GM08714 (cell line): ENCODE measurements at regions not wholly inside any gene's neighbourhood (a gene's known extent, or its start where the extent isn't known, plus 50 kb on each side); places are given as distances from the start of the nearest gene placed in this dataset.

Experiments
- H3K4me3 ChIP-seq: fragments of 200-500 bp; sonication (Bioruptor generic); 2 replicates; pipeline ENCODE4 v1.5.1; 2014; ENCODE audit warnings: mild to moderate bottlenecking, low read length, inconsistent platforms
- ZNF274 ChIP-seq: IDR thresholded peaks from 2 replicates; pipeline ENCODE4 v1.6.1; 2012; ENCODE audit warnings: mild to moderate bottlenecking, low read depth, low read length

DNA sequence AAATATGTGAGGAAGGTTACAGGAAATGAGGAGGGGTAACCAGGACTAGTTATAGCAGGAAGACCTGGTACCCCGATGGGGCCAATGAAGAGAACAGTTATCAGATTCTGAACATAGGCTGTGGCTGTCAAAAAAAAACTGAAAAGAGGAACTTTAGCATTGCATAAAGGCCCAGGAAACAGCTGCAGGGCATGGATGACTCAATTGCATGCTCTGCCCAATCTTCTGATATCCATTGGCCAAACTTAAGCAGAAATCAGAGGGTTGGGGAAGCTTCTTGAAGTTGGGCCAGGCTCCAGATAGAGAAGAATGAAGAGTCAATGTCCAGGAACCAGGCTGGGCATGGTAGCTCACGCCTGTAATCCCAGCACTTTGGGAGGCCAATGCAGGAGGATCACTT, 1222.4 kb upstream of the PRKX start:
- no peak for TF ChIP-seq ZNF274
- no peak overlapping the region for H3K4me3 ChIP-seq

DNA sequence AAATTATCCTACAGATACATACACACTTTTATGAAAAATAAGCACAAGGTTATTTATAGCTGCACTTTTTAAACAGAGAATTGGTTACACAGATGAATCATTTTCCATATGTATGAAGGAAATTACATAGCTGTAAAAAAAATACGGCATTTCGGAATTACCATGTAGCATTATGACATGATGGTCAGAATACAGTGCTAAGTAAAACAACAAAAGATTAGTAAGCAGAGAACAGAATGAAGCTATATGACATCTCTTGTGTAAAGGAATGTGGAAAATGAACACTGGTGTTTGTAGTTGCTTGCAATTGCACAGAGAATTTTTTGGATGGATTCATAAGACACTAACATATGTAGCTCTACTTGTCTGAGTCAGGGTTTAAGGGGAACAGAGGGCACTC, 1222.0 kb upstream of the PRKX start:
- no peak overlapping the region for H3K4me3 ChIP-seq
- no peak for TF ChIP-seq ZNF274

DNA sequence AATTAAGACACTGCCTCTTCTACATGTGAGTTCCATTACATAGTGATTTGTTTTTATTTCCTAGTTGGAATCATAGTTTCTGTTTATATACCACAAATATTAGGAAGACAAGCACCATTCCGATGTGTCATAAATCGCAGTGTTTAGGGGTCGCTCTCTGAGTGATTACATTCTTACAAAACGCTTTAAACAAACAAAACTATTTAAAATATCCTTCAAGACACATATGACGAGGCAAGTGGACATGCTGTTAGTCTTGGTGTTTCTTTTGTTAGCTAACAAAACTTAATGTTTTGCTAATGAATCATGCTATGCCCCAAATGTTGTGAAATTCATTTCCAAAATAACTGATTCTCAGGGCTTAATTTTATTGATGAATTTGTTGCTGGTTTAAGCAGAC, 1219.3 kb upstream of the PRKX start:
- TF ChIP-seq ZNF274: no peak
- no peak overlapping the region for H3K4me3 ChIP-seq

DNA sequence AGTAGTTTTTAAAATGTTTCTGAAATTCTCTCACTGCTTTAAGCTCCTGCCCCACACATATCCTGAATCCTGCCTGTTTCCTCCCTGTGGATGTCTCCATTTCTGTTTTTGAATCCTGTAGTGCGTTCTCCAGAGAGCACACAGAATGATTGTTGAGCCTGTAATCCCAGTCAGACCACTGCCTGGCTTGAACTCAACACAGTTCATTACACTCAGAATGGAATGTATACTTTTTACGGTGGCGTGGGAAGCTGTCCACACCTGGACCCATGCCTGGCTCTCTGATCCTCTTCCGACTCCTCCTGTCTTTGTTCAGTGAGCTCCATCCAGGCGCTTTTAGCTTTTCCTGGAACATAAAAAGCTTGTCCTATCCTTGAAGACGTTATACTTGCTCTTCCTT, 1217.0 kb upstream of the PRKX start:
- H3K4me3 ChIP-seq: no peak overlapping the region
- TF ChIP-seq ZNF274: no peak

DNA sequence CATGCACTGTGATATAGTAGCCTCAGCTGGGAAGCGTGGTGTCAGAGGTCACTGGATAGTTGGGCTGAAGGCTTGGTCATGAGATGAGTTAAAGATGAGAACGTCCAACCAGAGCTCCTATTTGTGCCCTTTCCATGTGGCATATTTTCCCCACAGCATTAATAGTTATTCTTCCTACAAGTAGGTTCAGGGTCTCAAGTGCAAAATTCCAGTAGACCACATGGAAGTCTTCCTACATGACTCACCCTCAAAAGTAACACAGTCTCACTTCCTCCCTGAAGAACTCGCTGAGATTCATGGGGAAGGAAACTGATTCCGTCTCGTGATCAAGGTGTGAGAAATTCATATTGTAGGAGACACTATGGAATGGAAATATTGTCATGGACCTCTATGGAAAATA, 1212.5 kb upstream of the PRKX start:
- no peak for TF ChIP-seq ZNF274

DNA sequence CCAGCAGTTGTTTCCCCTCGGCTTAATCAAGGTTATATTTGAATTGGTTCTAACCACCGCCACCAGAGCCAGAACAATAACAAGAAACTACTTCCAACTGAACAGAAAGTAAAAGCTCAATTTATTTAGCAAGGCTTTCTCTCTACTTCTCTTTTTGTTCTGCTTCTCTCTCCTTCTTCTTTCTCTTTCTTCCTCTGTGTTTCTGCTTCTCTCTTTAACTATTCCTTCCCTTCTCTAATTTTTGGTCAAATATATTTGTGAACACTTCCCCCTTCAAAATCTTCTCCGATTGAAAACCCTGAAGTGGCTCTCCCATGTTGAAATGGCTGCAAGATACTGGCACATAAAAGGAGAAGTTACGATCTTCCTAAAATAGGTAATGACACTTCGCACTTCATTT, 1195.9 kb upstream of the PRKX start:
- H3K4me3 ChIP-seq: no peak overlapping the region
- TF ChIP-seq ZNF274: no peak

More for the DNA sequence above, 1212.5 kb upstream of the PRKX start:
- no peak overlapping the region for H3K4me3 ChIP-seq

DNA sequence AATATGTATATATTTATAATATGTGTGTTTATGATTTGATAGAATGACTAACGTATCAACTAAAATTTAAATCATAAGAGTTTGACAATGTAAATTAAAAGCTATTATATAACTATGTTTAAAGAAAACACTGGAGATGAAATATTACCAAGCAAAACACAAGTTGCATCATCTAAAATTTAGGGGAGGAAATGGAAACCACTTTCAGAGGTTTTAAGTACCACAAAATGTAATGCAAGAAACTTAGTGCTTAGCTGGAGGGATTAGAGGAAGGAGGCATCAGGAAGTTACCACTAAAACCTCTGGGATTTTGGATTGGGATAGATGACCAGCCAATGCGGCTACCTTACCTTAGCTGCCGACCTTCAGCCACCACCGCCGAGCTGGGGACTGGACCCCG, 1192.1 kb upstream of the PRKX start:
- no peak for TF ChIP-seq ZNF274
- no peak overlapping the region for H3K4me3 ChIP-seq

DNA sequence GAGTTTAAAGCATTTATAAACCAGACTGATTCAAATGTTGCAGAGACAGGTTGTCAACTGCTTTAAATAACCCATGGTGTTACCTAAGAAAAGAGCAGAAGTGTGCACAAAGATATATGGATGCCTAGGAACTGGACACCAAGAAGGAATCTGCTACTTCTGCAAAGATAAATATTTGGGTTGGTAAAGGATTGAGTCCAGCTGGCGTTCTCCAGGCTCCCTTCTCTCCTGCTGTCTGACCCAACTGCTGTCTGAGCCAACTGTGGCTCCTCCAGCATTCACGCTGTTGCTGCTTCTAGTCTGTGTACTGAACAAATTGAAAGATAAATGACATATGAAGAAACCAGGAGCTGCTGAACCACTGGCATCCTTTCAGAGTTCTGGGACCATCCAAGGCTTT, 1167.8 kb upstream of the PRKX start:
- no peak overlapping the region for H3K4me3 ChIP-seq
- no peak for TF ChIP-seq ZNF274

DNA sequence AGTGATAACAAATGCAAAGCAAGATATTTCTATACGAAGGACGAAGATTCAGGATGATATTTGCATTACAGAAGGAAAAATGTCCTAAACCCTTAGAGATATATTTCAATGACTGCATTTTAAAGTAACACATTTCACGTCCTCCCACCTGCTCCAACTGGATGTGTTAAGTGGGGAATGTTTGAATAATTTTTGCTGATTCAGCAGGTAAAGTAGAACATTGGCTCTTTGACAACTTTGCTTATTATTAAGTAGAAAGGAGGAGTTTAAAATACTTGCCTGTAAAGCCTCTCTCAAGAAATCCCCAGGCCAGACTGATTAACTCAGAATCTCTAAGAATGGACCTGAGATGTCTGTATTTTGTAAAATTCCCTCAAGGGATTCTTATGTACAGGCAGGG, 1165.2 kb upstream of the PRKX start:
- no peak overlapping the region for H3K4me3 ChIP-seq
- TF ChIP-seq ZNF274: no peak

DNA sequence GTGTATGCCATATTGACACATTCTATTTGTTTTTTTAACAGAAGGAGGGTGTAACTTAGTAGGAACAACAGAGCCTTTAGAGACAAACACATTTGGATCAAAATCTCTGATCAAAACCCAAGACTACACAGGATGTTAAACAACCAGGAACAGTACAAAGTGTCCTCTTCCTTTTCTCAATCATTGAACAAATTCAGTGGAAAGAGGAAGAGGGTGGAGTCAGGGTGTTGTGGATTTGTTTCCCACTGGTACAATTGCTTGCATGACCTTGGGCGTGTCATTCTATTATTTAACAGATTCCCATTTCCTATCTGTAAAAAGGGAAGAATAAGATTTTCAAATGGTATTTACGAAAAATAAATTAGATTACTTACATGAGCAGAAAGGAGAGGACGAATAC, 1162.8 kb upstream of the PRKX start:
- TF ChIP-seq ZNF274: no peak

DNA sequence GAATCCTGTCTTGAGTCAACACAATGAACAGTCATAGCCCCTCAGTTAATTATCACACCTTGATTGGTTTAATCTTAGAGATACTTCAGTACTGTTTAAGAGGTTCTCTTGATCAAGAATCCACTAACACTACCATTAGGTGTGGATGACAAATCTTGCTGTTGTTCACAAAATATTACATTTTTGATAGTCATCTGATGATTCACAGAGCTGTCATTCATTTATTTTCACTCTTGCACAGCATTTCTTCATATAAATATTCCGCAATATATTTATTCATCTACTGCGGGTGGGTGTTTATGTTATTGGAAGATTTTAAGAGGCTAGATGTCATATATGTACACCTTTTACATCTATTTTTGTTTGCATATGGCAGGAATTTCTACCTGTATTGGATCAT, 1138.1 kb upstream of the PRKX start:
- no peak for TF ChIP-seq ZNF274
- H3K4me3 ChIP-seq: no peak overlapping the region

More for the DNA sequence above, 1162.8 kb upstream of the PRKX start:
- no peak overlapping the region for H3K4me3 ChIP-seq

DNA sequence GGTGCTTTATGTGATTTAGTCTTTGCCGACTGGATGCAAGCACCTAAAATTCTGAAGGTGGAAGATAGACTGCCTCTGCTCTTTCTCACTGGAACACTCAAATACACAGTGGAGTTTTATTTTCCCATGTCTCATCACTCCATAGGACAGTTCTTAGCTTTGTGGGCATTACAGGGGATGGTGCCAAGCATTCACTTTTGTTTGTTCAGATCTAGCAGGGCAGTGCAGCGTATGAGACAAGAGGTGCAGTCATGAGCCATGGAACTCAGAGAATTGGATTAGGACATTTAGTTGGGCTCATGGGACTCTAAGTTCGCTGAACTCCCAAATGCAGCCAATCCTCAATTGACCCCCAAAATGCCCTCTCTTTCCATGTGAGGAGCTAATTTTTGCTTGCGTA, 1136.9 kb upstream of the PRKX start:
- H3K4me3 ChIP-seq: no peak overlapping the region
- TF ChIP-seq ZNF274: no peak

DNA sequence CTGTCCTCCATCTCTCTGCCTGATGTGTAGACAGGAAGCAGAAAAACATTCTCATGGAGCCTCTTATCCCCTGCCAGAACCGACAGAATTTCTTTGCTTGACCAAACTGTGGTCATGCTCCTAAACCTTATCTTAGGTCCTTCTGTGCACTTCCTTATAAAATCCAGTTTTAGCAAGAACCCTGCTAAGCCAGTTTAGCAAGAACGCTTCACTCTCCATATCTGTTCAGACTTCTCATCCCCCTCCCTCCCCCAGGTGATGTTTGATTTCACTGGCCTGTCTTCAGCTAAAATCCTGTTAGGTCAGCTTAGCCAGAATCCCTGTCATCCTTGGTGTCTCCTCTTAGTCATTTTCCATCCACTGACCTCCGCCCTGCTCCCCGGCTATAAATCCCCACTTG, 1130.9 kb upstream of the PRKX start:
- no peak overlapping the region for H3K4me3 ChIP-seq
- no peak for TF ChIP-seq ZNF274

DNA sequence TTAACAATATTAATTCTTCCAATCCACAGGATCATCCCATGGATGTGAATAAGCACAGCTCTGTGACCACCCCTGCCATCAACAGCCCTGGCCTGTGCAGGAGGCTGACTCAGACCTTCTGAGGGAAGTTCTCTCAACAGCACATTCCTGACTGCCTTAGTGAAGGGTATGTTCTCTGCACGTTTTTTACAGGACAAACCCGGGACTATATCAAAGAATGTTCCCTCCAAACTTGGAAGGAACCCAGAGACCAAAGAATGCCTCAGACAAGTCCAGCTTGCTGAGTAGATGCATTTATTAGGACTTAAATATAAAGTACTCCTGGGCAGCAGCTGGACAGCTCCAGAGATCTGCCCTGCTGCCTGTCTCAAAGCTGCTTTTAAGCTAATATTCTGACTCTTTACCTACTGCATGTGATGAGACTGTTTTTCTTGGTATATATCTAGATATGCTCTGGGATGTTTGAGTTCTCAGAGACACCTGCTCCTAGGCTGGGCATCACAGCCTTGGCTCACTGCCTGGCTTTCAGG, 1127.8 kb upstream of the PRKX start:
- no peak for TF ChIP-seq ZNF274
- H3K4me3 ChIP-seq: no peak overlapping the region

DNA sequence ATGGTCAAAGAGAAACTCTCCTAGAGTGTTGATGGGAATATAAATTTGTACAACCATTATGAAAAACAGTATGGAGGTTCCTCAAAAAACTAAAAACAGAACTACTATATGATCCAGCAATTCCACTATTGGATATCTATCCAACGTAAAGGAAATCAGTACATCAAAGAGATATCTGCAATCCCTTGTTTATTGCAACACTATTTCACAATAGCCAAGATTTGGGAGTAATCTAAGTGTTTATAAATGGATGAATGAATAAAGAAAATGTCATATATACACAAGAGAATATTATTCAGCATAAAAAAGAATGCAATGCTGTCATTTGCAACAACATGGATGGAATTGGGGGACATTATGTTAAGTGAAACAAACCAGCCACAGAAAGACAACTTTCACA, 1118.1 kb upstream of the PRKX start:
- TF ChIP-seq ZNF274: no peak
- H3K4me3 ChIP-seq: no peak overlapping the region

DNA sequence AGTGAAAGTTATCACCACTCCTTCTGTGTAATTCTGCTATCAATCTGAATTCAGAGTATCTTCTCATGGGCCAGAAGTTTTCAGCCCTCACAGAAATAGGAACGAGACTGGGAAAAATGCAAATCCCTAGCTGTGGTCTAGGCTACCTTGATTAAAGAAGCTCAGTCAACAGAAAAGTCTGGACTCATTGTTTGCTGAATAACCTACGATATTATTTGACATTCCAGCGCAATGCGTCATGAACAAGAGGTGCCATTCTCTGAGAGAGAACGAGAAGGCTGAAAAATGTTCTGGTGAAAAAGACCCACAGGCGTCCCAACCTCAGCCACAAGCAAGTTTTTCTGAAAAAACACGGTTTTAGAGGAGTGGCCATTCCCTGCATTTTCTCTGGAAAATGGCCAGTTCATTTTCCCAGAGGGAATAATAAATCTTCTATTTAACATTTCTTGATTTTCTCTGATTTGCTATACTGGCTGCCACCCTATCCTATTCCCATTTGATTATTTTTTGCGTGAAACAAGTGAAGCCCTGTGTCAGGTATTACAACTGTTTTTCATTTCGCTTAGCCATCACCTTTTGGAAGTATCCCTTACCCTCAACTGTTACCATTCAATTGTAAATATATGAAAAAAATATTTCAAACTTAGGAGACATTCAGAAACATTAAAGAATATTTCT, 1117.6 kb upstream of the PRKX start:
- H3K4me3 ChIP-seq: no peak overlapping the region
- no peak for TF ChIP-seq ZNF274
